Forelimb muscle (tissue), 1 donor: ENCODE measurements at regions not wholly inside any gene's neighbourhood (a gene's known extent, or its start where the extent isn't known, plus 50 kb on each side); places are given as distances from the start of the nearest gene placed in this dataset.
"Not testable (repeated sequence)": the region's sequence is repeated elsewhere in the genome, so short reads cannot be mapped to it uniquely, and the experiment has no call there.

ENCODE experiments used
- DNase-seq: peaks from one replicate; pipeline ENCODE4 v3.0.0-alpha.2; 2013; ENCODE audit warnings: low read depth

DNA sequence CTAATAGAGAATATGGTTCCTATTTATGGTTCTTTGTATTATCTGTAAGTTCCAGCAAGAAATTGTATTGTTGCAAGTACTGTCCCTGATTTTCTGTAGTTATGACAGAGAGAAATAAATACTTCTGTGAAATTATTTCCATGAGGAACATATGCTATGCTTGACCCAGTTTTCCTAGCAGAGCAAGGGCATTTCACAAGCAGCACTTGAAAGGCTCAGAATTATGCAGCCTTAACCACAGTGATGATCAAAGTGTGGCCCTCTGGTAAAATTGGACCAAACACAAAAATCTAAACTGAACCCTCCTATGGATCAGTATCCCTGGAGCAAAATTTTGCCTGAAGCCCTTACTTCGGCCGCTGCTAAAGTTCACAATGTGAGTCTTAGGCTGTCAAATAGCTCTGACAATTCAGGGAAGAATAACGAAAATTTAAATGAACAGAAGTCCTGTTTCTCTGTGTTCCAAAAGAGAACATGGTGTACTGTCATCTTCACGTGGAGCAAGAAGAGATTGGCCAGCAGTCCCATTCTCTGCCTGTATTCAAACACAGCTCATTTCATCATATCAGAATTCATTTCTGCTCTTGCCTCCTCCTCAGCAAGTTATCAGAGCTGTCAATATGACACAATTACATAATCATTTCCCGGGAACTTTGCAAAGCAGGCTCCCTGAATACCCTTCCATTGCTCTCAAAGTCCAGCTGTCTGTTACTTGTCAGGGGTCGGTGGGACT, 471.9 kb downstream of the RPS29 start:
- no peak for DNase-seq

DNA sequence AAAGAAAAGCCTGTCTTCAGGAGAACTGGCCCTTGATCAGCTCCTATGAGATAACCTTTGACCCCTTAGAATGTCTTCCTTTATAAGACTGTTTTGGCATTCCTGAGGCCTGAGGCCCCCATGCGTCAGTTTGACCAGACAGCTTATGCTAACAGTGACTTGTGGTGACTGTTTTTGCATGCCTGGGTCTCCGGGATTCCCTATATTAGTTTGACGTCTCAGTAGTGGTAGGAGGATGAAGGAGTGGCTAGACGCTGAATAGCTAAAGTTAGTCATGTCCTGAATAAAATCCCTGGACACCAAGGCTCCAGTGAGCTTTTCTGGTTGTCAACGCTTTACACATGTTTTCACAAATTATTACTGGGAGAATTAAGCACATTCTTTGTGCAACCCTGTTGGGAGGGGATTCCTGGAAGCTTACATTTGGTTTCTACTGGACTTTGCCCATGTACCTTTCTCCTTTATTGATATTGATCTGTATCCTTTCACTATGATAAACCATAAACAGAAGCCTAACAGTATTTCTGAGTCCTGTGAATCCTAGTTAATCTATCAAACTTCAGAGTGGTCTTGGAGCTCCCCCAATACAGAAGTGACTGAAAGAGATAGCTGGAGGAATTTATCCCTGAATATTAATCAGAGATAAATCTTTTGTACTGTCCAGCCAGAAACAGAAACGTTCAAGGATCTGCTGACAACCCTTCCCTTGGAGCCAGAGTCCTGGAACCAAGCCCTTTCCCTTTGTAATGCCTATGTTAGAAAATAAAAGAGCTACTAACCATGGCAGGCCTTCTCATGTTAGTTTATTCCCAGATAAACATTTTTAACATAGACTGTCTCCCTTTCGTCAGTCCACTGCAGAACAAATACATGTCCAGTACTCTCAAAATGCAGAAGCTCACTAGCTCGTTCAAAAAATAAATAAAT, 479.2 kb downstream of the RPS29 start:
- no peak for DNase-seq

DNA sequence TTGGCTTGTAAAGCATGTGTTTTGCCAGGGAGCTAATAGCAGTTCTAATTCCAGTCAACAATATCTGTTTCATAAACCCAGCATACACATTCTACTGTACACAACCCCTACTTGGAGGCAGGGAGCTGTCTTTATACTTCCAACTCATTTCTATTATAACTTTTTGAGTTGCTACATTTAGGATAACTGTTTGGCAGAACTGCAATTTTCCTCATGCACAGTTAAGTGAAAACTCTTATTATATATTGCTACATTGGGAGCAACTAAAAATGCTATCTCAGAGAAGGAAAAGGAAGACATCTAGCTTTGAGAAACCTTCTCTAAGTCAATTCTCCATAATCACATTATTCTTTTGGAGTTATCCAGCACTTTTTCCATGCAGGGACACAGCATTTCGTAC, 480.2 kb downstream of the RPS29 start:
- no peak for DNase-seq

DNA sequence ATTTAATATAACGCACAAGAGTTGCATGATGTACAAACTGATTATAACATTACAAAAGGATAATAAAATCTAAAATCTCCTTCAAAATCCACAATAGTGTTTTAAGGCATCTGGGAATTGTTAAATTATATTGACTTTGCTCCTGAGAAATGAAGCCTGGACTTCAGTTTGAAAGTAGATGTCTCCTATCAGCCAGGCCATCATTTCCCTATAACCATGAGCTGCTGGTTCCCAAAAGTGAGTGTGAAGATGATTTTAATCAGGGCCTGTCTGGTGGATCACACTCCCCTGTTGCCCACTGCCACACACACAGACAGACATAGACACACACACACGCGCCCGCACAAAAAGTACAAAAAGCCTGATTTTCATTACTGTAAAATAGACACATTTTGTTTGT, 480.7 kb downstream of the RPS29 start:
- no peak for DNase-seq

DNA sequence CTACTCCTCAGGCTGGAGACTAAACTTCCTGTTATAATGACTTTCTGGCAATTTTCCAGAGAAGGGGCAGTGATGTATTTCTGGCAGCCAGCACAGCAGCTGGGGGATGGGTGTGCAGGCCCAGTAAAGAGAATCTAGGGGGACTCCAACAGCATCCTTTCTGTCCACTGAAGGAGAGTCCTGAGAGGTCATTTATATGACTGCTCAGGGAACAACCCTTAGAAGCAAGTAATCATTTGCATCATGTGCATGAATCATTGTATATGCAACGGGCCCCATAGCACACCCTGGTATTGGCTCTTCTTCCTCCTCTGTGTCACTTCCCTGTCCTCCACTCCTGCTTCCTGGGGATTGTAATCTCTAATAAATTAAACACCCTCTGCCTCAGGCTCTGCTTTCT, 493.8 kb downstream of the RPS29 start:
- DNase-seq, result no peak

DNA sequence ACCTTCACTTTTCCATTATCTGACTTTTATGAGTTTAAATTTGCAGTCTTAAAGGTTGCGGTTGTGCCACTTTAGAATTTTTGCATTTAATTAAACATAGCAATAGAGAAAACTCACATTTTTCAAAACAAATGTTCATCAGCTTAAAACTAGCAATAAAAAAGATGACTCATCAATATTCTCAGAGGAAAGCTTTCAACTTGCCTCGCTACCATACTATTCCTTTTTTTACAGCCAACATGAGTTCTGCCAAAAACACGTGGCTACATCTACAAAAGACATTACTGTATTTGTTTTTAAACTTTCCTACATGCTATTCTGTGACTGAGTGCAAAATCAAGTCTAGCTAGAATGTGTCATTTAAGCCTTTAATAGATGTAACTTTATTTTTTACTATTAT, 497.1 kb downstream of the RPS29 start:
- DNase-seq, result no peak

DNA sequence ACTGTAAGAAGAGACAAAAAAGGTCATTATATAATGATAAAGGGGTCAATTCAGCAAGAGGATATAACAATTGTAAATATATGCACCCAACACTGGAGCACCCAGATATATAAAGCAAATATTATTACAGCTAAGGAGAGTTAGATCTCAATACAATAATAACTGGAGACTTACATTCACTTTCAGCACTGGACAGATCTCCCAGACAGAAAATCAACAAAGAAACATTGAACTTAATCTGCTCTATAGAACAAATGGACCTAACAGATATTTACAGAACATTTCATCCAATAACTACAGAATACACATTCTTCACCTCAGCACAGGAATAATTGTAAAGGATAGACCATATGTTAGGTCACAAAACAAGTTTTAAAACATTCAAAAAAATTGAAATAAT, 512.9 kb downstream of the RPS29 start:
- not testable (repeated sequence) for DNase-seq

DNA sequence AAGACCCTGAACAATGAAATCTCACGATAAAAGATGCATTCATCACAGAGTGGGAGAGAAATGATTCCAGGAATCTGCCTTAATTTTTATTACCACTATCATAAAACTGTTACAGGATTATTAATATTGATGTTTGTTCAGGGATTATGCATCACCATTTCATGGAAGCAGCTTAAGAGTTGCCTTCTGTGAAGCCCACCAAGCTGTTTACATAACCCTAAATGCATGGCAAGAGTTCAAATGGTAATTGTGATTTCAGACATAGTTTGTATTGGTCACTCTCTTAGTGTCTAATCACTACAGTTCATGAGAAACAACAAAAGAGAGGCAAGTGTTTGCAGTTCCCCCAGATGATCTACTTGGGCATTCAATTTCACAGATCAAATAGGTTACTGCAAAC, 527.7 kb downstream of the RPS29 start:
- DNase-seq, result no peak

DNA sequence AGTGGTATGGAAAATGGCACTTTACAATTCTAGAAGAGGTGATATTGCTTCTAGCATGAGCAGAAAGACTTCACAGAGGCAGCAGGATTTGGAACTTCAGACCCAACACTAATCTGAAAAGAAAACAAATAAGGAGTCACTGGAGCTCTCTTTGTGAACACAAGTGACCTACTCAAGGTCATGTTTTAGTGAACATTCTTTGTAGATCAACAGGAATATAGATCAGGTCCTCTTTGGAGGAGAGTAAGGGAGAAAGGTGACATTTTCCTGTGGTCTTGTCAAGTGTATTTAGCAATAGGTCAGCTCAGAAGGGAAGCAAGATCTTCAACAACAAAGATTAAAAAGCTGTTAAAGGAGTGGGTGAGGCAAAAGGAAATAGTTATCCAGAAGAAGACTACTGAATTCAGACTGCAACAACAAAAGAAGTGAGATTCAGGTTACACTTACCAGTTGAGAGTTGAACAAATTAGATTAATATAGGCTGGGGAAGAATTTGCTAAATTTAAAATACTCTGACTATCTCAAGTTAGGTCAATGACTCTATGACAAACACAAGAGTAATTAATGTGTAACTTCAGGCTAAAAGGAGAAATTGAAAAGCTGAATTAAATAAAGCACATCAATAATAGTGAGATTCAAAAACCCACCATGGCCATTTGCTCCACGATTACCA, 528.2 kb downstream of the RPS29 start:
- DNase-seq, result no peak

DNA sequence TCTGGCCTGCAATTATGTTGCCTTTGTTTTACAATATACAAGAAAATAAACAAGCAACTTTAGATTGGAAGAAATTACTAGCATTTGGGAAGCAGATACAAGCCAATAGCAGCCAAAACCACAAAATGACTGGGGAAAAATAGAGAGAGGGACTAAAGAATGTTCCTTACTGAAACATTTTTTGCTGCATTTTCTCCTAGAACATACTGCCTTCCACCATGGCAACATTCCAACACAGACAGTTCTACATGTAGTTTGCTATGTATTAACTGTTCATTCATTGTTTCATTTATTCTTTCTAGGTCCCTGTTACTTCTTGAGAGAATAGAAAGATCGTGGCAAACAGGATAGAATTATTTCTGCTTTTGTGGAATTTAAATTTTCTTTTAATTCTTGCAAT, 530.2 kb downstream of the RPS29 start:
- DNase-seq, result no peak

DNA sequence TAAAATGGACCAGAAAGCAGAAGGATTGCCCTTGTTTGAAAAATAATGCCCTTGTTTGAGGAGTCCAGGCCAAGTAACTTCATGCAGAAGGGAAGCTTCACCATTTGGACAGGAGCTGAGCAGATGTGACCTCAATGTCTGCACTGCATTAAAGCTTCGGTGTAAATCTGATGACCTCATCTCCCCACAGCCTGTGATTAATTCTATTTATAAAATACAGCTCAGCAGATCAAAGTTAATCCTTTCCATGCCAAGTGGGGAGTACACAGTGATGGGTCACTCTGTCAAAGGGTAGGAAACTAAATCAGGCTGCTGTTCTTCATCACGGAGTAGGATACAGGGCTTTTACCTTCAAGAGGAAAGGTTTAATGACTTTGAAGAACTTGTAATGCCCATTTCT, 533.7 kb downstream of the RPS29 start:
- peak; percentile 36 for DNase-seq

DNA sequence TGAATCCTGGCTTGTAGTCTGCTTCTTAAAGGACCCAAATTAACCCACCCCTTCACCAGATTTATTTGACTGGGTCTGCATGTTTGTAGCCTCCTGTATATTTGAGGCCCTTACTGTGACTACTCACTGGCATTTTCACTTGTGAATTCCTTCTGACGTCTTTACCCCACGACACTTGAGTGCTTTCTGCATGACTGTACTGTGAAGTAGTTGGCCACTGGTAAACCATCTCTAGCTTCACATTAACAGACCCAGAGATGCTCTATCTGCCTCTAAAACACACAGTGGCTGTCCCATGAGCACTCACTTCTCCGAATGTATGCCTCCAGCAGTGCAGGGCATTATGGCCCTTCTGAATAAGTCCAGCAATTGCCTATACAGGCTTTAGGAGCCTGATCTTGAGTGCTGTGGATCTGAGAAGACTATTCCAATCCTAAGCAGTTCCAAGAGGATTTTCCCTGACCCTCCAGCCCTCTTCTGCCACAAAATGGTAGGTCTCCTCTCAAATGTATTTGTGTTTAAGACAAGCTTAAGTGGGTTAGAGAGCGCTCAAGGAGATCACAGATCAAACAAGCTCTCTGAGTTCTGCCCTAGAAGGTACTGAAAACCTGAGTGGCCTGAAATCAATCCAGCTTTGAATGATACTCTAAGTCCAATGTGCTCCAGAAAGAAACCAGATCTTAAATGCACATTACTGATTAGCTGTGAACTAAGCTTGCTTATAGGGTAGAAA, 534.7 kb downstream of the RPS29 start:
- DNase-seq, result no peak

DNA sequence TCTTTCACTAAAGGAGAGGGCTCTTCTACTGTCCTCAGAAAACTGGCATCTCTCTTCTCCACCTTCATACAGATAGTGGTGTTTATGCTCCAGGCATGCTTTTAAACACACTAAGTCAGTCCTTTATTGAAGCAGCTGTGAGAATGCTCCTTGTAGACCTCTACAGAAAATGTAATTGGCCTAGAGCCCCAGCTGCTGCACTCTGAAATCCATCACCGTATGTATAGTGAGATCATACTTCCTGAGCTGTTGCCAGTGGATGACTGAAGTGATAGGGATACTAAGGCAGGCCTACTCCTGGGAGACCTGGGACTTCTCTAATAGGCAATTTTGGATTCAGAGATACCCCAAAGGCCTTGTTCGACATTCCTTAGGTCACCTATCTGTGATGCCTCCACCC, 535.4 kb downstream of the RPS29 start:
- peak; percentile 68 for DNase-seq

DNA sequence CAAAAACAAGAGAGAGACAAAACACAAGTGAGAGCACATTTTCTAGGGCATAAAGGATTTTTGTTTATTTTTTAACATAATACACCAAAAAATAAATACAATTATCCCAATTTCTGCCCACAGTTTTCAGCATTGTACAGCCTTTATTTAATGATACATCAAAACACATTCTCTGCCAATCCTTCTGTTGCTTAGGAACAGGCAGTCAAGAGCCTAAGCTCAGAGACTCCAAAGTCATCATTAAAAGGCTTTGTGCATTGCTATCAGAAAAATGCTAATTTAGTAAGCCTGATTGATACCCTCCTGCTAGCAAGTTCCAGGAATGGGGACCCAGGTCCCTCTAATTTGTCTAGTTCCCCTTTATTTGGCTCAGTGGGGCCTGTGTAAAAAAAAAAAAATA, 536.5 kb downstream of the RPS29 start:
- no peak for DNase-seq

DNA sequence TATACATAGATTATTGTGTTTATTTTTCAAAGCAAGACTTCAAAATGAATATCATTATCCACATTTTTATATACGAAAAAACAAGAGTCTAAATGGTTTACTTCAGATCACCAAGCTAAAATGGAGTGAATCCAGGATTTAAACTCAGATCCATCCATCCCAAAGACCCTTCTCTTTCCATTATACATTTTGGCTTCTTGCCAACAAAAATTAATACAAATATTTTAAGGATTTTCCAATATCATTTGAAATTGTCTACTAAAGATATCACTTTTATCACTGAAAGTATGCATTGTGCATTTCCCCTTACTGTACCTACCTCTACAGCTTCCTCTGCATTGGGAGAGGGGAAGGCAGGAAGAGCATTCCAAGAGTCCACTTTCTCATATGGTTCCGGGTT, 541.2 kb downstream of the RPS29 start:
- DNase-seq, result no peak

DNA sequence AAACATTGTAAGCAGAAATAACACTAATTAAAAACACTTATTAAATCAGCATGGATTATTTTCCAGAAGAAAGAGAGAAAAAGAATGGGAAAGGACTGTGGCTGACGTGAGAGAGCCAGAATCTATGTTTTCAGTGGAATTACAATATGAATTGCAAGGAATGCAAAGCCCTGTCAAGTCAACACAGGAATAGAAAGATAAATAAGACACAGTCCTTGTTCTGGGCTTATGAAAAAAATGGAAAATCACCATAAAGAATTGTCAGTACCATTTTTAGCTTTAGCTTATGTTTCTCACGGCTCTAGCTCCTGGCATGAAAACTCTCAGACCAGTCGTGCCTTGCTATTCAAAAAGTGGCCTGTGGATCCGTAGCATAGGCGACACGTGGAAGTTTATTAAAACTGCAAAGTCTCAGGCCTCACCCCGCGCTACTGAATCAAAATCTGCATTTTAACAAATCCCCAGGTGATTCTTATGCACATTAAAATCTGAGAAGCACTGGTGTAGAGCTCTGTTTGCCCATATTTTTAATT, 549.1 kb downstream of the RPS29 start:
- DNase-seq, result no peak

DNA sequence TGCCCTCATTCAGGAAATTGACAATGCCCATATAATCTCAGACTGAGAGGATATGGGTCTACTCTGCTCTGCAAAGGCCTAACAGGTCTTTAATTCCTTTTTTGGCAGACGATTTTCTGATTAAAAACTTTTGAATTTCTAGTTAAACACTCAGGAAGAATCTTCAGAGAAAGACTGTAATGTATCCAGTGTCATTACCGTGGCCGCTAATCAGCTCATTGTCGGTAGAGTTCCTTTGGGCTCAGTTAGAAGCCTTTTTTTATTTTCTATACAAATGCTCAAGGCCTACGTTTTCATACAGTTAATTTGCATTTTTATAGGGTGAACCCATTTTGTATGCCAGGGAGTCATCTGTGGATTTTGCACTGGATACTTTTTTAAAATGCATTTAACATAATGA, 549.9 kb downstream of the RPS29 start:
- DNase-seq, result no peak

DNA sequence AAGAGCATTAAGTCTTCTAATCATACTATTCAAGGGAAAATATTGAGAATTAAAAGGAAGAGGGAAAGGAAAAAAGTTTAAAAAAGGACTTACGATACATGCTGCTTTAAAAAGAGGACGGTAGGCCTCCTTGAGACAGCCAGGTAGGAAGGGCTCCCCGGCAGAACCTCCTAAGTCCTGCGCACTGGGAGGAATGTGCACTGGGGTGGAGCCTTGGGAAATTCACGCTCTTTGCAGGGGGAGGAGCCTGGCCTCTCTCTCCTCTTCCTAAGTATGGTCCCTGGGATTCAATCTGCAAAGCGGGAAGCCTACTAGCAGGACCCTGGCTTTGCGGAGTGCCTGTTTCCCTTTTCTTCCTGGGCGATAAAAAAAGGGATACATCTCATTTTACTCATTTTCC, 553.0 kb downstream of the RPS29 start:
- DNase-seq, result no peak

DNA sequence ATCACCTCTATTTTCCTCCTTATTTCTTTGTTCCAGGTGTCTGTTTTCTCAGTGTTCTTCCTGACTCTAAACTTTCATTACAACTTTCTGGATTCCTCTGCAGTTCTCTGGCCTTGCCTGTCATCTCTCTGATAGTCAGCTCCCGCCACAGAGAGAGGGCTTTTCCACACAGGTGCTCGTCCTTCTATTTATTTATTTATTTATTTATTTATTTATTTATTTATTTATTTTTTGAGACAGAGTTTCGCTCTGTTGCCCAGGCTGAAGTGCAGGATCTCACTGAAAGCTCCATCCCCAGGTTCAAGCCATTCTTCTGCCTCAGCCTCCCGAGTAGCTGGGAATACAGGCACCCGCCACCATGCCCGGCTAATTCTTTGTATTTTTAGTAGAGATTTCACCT, 554.5 kb downstream of the RPS29 start:
- not testable (repeated sequence) for DNase-seq

DNA sequence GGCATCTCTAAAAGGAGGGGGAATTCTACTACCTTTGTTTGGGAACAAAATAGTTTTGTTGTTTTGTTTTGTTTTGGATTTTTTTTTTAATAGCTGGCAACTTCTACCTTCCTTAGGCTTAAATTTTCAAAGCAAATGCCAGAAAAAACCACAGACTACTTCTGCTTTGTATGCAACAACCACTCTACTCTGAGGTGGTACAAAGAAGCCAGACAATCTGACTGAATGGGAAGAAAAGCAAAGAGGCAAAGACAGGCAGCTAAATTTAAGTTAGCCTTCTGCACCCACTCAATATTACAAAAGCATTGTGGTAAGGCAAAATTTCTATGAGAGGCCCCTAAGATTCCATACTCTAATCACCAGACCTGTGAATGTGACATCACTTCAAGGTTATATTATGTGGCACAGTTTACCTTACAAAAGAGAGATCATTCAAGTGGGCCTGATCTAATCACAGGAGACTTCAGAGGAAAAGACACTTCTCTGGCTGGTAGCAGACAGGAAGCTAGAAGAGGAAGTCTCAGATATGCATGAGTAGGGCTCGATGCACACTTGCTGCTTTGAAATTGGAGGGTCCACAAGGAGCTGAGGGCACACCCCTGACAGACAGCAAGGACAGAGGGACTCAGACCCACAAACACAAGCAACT, 566.6 kb downstream of the RPS29 start:
- DNase-seq, result no peak

DNA sequence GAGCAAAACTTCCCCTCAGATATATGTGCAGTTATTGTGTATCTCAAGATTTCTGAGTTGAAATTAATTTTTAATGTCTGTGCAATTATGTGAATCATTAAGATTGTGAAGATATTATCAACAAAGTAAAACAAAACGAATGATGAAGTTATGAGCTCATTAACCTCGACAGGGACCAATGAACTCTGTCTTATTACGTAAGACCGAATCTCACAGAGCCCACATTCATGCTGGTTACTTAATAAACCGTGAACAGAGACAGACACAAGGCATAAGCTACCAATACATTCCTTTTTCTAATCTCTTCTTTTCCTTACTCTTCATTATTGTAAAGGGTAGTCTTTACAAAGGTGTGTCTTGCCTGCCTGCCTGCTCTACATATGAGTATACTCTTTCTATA, 568.7 kb downstream of the RPS29 start:
- no peak for DNase-seq
